ENCODE measurements at regions not wholly inside any gene's neighbourhood (a gene's known extent, or its start where the extent isn't known, plus 50 kb on each side); places are given as distances from the start of the nearest gene placed in this dataset.
"Not testable (repeated sequence)": the region's sequence is repeated elsewhere in the genome, so short reads cannot be mapped to it uniquely, and the experiment has no call there.

DNA sequence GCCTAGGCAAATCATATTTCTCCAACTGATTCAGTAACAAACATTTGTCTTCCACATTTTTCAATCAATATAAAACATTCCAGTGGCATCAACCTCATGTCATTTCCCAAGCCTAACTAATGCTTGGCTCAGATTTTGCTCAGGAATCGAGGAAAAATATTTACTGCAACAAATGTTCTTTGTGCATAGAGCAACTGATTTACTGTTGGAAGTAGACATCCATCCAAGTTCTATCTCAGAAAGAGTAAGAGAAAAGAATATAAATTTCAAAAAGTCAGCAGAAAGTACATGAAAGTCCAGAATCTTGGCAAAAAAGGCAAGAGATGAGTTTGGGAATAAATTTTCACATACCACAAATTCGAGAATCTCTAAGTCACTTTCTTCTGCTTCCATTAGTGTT is 2245.0 kb upstream of the RAG2 start:
- DNase-seq, result no peak

DNA sequence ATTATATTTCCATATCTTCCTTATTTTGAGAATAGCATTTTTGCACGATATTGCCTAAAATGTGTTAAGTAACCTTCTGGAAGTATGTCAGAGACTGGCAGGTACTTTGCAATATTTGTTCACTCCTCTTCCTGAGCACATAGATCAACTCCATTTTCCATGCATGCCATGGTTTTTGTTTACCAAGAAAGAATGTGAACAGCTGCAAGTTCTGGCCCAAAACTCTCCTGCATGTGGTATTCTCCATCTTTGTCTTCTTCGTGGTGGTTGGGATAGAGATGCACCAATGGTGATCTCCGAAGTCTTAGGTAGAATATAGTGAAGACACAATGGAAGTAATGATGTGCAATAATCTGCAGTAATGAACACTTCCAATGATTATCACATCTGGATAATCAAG is 2241.0 kb upstream of the RAG2 start:
- DNase-seq, result no peak

DNA sequence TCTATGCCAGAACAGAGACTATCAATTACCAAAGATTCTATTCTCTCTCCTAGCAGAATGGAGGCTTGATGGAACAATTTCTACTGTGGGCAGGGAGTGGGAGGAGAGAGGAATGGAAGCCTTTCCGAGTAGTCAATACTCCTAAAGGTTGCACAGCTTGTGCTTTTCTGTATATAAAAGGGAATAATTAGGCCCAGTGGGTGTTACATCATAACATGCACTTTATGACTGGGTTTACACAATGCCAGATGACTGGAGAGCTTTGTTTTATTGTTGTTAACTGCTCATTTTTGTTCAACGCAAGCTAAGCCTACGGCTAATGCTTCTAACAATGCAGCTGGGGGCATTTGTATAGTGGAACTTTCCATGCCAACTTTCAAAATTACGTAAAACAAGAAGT is 2237.9 kb upstream of the RAG2 start:
- no peak for DNase-seq

DNA sequence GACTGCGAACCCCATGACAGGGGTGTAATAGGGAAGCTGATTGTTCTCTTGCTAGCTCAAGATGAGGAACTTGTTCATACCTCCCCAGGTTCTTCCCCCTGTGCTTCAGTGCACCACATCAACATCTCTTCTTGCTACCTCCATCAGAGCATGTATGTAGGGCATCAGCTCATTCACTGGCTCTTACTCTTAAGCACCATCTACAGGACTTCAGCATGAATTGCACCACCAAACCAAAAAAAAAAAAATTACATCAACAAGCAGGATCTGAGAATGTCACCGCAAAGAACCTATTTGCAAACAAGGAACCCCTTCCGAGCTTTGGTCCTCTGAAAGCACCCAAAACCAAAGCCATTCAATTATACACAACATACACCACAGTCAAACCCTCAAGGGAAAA is 2226.5 kb upstream of the RAG2 start:
- DNase-seq, result no peak

DNA sequence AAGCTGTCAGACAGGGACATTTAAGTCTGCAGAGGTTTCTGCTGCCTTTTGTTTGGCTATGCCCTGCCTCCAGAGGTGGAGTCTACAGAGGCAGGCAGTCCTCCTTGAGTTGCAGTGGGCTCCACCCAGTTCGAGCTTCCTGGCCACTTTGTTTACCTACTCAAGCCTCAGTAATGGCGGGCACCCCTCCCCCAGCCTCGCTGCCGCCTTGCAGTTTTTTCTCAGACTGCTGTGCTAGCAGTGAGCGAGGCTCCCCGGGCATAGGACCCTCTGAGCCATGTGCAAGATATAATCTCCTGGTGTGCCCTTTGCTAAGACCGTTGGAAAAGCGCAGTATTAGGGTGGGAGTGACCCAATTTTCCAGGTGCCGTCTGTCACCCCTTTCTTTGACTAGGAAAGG is 2223.8 kb upstream of the RAG2 start:
- not testable (repeated sequence) for DNase-seq

DNA sequence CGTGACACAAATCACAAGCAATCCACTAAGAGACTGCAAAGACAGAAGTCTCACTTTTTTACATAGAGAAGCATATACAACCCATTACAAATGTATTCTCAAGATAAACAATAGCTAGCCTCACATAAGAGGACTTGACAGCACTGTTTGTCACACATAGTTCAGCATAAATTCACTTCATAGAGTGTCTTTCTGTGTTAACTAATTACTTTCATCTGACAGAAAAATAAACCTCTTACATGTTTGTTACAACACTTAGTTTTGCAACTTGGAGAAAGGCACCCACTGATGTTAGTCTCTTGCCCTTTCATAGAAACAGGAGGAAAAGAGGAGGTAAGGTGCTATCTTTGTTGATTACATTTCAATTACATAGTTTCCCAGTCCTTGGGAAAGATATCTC is 2221.9 kb upstream of the RAG2 start:
- no peak for DNase-seq

DNA sequence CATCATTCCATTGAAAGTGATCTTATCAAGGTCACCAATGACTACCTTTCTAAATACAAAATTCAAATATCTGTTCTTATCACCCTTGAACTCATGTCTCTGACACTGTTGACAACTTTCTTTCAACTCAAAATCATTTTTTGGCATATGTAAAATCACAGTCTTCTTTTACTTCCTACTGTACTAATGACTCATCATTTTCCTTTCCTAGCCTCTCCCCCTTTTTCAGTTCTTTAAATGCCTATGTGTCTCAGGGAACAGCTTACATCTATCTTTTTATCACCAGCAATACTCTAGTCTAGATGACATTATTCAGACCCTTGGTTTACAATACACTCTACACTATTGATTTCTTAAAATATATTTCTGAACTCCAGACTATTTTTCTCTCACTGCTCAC is 2220.7 kb upstream of the RAG2 start:
- no peak for DNase-seq

DNA sequence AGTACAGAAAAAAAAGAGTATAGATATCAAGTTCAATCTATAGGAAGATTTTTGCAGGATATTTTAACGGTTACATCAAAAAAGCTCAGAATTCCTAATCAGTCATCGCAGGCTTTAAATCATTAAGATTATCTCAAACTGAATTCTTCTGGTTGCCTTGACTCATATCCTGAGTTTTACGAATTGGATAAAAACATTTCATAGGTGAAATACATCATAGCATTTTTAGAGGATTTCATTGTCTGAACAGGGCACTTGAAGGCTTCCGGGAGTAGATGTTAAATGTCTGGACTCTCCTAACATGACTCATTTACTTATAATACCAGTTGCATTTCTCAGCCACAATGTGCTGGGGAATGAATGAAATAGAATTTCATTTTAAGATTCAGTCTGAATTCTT is 2216.6 kb upstream of the RAG2 start:
- no peak for DNase-seq

DNA sequence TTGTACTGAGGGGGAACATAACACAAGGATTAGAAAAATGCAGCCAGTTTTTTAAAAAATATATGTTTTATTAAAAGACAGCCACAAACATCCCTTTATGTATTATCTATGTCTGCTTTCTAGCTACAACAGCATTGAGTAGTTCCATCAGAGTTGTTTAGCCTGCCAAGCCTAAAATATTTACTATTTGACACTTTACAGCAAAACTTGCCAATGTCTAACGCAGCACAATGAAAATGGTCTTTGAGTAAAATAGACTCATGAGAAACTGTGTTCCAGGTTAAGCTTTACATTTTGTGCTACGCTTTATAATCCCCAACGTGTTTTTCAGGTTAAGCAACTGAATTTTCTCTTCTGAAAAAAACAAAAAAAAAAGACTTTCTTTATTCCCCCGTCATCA is 2211.5 kb upstream of the RAG2 start:
- DNase-seq, result no peak

DNA sequence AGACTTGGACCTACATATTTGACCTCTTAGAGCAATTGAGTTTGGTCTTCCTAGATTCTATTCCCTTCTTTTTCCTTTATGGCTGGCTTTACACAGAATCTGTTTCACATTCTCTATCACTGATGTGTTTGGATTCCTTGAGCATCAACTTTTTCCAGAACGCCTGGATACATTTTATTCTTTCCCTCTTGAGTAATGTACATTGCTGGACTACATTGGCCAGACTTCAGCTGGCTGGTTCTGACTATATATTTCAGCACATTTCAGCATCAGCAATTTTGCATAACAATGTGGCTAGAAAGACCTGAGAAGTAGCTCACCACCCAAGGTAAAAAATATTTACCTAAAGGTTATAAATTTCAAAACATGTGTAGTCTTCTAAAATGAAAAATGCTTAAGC is 2198.2 kb upstream of the RAG2 start:
- no peak for DNase-seq

DNA sequence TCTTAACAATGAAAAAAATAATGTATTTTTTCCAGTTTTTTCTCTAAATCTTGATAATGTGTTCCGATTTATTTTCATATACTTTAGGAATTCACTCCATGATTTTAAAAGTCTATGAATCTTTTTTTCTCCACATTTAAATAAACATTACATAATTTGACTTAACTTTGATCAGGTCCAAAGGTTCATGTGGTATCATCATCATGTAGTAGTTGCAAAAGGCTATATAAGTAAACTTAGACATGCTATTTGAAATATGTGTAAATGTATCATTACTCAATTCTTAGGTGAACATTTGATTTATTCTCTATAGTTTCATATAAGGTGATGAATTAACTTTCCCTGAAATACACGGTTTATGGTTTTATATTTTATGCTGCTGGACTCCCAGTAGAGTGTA is 2197.0 kb upstream of the RAG2 start:
- DNase-seq, result no peak

DNA sequence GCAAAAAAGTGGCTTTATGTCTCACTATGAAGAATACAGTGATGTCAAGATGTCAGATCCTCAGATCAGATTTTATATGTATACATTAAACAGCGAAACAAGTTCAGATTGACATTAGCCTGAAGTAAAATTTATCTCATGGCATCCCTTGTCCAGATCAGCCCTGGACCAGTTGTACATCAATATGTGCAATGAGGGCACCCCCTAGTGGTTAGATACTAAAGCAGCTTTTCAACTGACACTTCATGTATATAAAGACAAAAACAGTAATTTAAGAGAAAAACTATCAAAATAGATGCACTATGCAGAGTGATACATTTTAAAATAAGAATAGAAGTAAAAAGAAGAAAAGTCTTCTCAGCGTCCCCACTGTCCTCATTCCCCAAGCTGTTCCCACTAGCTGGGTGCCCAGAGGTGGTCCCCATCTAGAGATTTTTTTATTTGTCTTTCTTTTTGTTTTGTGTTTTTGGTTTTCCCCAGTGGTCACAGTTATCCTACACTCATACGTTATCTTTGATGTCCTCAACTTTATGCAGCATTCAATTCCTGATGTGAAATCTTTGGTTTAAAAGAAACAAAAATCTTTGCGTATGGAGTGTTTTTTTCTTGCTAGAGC is 2193.4 kb upstream of the RAG2 start:
- DNase-seq, result peak; percentile 51

DNA sequence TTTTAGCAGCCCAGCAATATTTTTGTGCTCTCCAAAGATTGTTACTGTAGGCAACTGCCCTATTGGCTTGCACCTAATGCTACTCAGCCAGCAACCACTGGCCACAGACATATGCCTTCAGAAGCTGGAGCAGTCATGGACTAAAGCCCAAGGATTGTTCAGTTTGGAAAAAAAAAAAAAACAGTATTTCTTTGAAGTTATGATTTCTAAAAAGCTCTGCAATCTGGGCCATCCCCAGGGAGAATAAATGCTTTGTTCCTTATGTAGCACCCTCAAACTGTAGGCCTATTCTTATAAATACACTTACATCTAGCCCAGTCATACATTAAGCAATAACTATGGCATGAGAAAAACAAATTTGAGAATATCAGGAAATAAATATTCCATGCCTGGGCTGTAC is 2190.5 kb upstream of the RAG2 start:
- no peak for DNase-seq

DNA sequence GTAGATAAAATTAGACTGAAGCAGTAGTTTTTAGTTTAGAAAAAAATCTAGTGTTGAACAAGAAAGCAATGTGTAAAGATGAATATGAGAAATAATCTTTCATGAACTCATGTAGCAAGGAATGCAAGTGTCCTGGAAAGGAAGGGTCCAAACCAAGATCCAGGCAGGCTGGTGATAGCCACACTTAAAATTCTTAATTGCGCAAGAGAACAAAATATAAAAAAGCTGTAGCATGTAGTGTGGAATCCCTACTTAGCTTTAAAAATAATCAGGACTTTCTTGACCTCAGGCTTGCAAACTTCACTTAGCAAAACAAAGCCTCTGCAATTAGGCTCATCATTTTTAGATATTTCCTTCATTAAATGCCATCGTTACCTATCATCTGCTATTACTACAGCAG is 2186.1 kb upstream of the RAG2 start:
- DNase-seq, result no peak

DNA sequence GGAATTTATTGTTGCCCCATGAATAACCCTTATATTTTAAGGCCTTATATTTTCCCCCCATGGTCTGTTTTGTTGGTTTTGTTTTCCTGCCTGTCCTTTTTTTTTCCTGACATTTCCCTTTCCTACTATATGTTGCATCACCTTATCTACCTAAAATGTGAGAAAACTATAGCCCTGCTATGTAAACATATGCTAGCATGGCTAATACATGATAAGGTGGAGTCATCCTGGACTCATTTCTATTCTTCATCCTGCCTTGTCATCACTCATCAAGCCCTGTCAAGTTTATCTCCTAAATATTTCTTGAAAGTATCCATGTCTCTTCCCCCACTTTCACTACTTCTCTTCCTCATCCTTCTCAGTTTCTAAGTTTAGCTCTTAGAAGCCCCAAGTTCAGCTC is 2168.8 kb upstream of the RAG2 start:
- no peak for DNase-seq

DNA sequence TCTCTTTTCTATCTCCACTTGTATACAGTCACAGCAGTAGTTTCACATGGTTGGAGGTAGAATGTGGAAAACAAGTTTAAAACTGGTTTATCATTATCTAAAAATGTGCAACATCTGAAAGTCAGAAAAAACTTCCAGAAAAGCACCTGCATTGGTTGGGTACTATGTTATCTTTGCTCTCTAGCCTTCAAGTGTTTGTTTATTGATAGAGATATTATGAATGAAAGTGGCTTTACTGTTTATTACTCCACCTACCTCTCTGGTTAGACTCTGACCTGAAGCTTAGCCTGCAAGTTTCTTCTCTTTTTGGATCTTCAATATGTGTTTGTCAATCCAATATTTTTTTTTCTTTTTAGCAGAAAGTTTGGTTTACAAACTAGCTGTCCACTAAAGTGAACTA is 2161.4 kb upstream of the RAG2 start:
- no peak for DNase-seq

DNA sequence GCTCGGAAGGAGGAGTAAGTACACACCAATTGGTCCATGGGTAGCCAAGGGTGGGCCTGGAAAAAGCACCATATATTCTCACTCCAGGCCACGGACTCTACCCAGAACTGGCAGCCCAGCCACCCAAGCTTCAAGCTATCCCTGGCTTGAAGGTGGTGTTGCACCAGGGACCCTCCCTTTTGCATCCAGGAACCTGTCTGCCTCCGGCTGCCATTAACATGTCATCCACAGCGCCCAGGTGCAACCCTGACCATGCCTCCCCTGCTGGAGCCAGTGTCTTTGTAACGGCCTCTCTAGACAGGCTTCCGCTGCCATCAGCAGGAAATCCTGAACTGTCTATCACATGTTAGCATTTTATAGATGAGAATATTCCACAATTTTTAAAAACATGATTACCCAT is 2158.5 kb upstream of the RAG2 start:
- no peak for DNase-seq

DNA sequence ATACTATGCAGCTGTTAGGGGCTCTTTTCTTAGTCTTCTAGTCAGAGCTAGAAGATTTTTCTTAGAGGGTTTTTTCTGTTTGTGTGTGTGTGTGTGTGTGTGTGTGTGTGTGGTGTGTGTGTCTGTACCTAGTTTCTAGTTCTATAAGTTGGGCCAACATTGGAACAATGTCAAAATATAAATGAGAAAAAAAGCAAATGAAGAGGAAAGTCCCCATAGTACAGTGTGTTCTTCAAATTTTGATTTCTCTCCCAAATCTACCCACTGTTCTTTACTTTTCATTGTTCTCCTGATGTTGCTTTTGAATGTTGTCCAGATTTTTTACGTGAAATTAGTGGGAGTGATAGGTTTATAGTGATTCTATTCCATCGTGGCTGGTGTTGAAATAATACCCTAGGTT is 2153.4 kb upstream of the RAG2 start:
- DNase-seq, result no peak

DNA sequence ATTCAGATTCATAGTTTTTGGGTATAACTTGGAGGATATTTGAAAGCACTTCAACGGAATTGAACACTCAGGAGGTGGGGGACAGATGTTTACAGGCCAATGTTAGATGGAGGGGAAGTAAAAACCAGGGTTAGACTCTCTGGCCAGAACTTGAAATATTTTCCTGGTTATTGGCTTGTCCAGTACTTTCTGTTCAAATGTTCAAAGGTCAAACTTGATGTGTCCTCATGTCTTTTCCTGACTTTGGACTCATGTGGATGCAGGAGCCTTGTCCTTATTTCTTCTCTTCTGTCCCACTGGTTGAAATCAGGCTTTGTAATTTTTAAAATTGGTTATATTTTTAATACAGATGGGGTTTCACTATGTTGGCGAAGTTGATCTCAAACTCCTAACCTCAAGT is 2148.5 kb upstream of the RAG2 start:
- not testable (repeated sequence) for DNase-seq

DNA sequence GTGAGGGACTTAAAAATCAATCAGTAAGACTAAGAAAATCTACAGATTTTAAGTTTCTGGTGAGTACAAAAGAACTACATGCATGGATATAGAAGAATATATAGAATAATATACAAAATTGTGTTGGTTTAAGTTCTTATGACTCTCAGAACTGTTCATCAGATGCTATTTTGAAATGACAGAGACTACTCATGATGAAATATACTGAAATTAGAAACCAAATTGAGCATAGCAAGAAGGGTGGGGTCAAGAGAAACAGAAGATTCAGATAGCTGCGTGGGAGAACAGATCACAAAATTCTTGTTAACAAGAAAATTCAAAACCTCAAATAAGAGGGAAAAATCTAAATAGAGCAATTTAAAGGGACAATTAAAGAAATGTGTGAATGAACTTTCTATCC is 2125.3 kb upstream of the RAG2 start:
- no peak for DNase-seq

DNA sequence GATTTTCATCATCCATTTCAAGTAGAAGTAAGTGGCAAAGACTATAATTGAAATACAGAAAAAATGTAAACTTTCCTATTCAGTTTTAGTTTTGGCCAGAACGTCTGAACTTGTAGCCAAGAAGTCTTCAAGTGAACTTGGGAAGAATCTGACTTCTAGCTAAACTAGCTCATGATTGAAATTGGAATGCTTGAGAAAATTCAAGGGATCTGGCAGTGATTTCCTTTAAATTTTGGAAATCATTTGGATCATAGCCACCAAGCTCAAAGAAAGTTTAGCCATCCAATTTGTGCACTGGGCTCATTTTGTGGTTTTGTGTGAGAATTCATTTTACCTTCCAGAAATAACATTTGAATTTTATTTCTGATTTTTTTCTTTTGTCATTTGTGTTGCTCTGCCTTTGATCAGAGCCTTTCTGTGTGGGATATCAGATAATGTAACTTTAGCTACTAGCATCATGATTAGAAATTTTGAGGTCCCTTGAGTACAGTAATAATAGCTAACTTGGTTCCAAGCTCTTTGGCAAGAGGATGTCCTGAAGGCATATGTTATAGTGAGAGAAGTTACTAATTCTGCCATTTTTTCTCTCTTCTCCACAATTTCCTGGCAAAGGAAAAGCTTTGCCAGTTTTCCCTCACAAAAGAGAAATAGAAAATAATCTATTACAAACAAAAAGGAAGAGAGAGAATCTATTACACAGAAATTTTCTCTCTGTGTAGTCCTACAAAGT is 2123.7 kb upstream of the RAG2 start:
- no peak for DNase-seq

DNA sequence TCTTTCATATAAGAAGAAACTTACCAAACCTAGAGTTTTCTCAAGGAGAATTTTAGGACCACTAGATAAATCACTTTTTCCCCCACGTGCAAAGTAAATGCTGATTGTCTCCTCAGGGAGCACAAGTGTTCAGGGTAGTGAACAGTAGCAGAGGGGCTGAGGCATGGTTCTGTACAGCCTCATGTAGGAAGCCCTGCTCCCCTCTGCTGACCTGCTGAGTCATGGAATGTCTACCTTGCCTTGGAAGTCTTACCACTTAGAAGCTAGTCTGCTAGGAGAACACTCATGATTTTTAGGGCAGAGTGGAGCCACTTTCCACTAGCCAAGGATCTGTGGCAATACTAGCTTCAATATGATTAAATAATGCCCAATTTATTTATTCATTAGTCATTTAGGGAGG is 2120.6 kb upstream of the RAG2 start:
- no peak for DNase-seq

DNA sequence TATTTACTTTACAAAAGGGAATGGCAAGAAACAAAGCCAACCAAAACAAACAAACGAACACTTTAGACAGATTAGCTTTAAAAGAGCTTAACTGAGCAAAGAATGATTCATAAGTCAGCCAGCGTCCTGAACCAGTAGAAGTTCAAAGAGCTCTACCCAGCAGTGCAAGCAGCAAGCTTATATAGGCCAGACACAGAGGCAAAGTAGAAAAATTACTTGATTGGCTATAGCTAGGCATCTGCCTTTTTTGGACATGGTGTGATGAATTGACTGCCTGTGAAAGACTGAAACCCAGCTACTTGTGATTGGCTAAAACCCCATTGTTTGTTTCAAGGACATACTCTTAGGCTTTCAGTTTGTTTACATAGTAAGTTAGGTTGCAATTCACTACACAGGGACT is 2120.0 kb upstream of the RAG2 start:
- no peak for DNase-seq

DNA sequence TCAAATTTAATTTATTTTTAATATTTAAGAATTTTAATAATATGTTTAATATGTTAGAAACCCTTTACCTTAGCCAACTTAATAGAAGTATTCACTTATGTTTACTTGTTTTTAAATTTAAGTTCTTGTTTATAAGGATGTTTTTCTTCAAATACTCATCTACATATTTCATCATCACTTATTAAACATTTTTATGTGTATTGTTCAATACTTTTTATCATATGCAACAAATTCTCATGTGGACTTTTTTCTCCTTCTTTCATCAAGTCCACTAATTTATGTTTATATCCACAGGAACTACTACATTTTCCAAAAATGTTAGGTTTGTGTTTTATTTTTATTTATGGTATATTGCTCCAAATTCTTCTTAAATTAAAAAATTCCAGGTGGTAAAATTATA is 2113.1 kb upstream of the RAG2 start:
- DNase-seq, result no peak

DNA sequence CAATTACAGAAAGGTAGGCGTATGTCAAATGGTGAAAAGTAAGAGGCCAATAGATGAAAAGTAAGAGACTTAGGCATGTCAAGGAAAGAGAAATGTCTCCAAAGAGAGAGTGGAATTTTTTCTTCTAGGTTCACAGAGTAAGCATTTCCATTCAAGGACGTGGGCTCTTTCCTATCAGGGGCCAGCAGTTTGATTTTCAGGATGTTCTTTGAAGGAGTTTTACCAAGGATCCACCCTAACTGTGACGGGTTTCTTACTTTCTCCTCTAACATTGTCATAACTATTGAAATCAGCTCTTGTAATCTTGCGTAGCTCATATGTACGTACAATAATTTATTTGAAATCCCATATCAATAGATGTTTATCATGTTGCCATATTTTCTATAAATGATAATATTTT is 2112.2 kb upstream of the RAG2 start:
- DNase-seq, result no peak
